HG02610 (cell line): ENCODE measurements at regions not wholly inside any gene's neighbourhood (a gene's known extent, or its start where the extent isn't known, plus 50 kb on each side); places are given as distances from the start of the nearest gene placed in this dataset.

Experiments used
- ATAC-seq: cut with Tn5 transposase; IDR thresholded peaks from one replicate; pipeline ENCODE4 v1.9.1; 2021; ENCODE audit warnings: mild to moderate bottlenecking, moderate library complexity; ENCODE audit not compliant: unreplicated experiment

DNA sequence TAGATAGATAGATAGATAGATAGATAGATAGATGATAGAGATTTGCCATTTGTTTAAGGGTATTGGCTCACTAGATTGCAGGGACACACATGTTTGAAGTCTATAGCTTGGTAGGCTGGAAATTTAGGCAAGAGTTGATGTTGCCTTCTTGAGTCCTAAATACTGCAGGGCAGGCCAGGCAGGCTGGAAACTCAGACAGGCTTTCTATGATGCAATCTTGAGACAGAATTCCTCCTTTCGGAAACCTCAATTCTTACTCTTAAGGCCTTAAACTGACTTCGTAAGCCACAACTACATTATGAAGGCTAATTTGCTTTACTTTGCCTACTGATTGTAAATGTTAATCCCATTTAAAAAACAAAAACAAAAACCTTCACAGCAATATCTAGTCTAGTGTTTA is 322.9 kb upstream of the AKR1E2 start:
- no peak for ATAC-seq

DNA sequence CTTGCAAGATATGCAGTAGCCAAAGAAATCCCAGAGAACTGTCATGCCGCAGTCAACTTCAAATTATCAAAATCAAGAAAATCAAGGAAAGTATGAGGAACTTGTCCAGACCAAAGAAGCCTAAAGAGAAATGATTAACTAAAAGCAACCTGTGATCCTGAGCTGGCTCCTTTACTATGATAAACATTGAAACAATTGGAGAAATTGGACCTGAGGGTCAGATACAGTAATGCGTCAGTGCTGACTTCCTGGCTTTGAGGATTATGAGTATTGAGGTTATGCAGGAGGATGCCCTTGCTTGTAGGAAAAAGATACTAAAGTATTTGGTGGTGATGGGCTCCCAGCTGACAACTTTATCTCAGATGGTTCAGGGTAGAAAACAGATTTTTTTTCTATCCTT is 324.7 kb upstream of the AKR1E2 start:
- ATAC-seq = no peak

GRCh38 chr10:4498711-4499251 is 327.2 kb upstream of the AKR1E2 start:
- ATAC-seq = no peak

- ATAC-seq = no peak
Measured at GRCh38 chr10:4494551-4494950, 331.5 kb upstream of the AKR1E2 start.

DNA sequence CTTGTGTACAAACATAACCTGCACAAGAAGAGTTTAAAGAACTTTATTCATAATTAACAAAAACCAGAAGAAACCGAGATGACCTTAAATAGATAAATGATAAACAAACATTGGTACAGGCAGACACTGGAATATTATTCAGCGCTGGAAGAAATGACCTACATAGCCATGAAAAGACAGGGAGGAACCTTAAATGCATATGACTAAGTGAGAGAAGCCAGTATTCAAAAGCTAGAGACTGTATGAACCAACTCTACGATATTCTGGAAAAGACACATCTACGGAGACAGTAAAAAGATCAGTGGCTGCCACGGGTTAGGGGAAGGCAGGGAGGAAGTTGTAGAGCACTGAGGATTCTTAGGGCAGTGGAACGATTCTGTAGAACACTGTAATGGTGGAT is 333.8 kb upstream of the AKR1E2 start:
- no peak for ATAC-seq

- no peak for ATAC-seq
Measured at GRCh38 chr10:4488904-4489303, 337.1 kb upstream of the AKR1E2 start.

- ATAC-seq = no peak
Measured at GRCh38 chr10:4485636-4486035, 340.4 kb upstream of the AKR1E2 start.

DNA sequence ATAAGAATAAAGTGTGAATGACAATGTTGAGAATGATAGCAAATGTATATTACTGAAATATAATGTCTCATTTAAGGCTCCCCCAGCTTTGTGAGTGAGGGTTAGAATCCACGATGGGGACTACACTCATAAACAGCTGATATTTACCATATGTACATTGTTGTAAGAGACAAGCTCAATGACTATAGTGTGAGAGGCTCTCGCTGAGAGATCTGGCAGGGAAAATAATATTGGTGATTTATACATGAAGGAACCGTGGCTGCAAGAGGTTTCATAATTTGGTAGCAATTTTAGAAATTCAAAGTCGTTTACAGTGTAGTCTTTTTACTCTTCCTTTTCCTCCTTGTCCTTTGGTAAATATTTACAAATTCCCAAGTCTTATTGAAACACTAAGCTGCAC is 342.2 kb upstream of the AKR1E2 start:
- no peak for ATAC-seq

DNA sequence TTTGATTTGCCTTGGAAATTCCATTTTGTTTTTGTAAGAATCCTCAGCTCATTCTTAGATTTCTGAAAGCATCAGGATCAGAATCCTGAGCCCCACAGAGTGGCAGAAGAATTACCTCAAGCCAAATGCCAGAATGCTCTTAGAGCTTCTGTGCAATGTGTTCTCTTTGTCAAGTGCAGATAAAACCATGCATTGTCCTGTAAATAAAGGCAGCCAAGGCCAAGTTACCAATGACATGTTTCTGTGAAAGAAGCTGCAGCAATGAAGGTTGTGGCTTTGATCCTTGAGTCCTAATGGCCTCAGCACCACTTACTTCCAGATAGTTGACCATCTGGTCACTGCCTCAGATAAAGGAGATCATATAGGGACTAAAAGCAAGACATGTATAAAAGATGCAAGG is 343.3 kb upstream of the AKR1E2 start:
- ATAC-seq = no peak

DNA sequence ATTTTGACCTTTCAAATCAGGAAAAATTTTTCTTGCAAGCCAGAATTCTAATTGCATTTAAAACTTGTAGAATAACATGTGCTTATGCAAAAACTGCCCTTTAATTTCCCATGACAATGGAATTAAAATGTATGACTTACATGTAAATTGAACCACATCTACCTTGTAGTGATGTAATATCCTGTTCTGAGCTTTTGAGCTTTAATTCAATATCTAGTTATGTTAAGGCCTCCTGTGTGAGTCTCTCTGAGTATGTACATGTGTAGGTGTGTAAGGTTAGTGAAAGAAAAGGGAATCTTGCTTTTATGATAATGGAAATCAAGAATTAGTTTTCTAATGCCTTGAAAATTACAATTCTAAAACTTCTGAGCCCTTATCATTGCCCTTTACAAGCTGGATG is 344.8 kb upstream of the AKR1E2 start:
- ATAC-seq = no peak

GRCh38 chr10:4479342-4479741 is 346.7 kb upstream of the AKR1E2 start:
- ATAC-seq = no peak

DNA sequence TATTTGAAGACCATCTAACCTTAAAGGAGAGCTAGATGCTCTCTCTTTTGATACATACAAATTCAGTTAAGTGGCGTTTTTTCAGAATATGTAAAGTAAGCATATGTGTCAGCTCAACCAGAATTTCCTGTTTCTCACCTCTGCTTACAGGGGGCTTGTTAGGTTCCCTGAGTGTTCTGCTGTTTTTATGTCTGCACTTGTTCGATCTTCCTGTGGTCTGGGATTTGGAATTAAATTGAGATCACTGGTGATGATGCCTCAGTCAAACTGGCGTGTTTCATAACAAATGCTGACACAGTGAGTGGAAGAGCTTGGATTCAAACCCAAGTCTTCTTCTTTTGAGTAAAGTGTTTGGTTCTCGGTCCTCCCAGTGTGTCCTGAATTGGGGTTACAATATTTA is 348.3 kb upstream of the AKR1E2 start:
- ATAC-seq = no peak

- no peak for ATAC-seq
Measured at GRCh38 chr10:4475827-4476490, 350.0 kb upstream of the AKR1E2 start.

DNA sequence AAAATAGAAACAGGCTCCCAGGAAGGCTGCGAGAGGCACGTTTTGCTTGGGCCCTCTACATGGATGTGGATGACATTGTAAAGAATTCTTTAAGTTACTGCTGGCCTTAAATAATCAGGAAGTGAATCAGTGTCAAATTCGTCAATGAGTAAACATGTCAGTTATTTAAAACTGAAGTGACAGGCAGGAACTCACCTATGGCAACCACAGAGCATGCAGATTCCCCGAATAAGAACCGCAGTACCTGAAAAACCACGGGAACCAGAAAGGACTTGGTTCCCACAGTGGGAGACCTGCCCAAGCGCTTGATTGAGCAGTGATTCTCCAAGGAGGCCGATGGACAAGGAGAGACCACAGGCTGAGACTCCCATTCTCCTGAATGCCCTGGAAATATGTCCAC is 351.2 kb upstream of the AKR1E2 start:
- no peak for ATAC-seq

GRCh38 chr10:4473977-4474376 is 352.0 kb upstream of the AKR1E2 start:
- ATAC-seq = no peak

DNA sequence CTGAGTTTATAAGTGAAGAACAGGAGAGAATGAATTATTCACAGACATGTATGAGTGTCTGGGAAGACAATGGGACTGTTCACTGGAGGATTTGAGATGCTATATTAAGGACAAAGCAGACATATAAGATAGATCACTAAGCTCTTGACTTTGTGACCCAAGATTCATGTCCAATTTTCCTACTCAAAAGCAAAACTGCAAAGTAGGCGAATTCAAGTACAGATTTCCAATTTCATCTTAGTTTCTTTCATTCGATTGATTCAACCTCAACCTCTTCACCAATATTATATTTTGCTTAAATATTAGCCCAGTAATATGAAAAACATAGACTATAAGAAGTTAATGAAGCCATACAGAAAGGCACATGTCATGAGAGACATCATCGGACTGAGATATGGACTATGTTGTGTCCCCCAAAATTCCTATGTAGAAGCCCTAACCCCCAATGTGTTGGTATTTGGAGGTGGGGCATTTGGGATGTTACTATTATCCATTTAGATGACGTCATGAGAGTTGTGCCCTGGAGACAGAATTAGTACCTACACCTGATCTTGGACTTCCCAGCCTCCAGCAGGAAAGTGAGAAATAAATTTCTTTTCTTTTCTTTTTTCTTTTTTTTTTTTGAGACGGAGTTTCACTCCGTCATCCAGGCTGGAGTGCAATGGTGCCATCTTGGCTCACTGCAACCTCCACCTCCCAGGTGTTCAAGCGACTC is 353.7 kb upstream of the AKR1E2 start:
- no peak for ATAC-seq

GRCh38 chr10:4470231-4470835 is 355.7 kb upstream of the AKR1E2 start:
- ATAC-seq = no peak

DNA sequence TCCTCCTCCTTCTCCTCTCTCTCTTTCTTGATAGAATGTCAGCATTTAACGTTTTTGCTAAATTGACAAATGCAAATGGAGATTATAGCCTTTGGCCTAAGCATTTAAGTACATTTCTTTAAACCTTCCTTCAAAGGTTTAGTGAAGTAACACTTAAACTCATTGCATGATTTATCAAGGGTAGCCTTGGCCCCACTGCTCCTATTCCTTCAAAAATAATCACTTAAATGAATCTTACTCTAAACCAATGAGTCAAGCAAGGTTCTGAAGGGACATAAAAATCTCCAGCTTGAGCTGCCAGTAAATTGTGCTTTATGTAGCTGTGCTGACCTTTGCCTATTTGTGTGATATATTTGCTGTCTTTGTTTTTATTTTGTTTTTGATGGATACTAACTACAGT is 358.5 kb upstream of the AKR1E2 start:
- no peak for ATAC-seq

DNA sequence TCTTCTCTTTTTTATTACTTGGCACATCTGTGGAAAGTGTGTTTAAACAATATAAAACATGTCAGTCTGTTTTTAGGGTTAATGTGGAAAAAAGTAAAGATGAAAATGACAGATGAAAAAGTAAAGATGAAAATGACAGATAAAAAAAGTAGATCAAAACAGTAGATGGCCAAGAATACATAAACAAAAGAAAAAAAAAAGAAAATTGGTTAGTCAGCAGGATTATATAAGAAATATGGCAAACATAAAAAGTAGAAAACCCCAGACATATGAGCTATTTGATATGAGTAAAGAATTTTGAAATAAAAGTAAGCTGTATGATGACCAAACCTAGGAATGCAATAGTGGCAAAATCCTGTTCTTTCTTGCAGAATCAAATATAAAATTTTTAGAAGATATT is 365.7 kb upstream of the AKR1E2 start:
- no peak for ATAC-seq

DNA sequence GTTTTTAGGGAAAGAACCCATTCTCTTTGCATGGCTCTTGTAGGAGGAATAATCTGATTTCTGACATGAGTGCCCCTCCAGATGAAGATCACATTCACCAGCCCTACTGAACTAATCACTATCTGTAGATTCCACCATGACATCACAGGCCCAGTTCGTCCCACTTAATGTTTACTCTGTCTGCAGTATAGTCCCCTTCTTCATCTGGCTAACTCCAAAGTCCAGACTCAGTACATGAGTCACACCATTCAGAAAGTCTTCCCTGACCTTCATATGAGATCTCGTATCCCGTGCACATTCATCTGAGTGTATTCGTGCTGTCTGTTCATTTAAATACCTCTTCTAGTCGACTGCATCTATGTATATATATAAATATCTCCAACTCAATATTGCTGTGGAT is 366.5 kb upstream of the AKR1E2 start:
- no peak for ATAC-seq

GRCh38 chr10:4457597-4457996 is 368.4 kb upstream of the AKR1E2 start:
- no peak for ATAC-seq

DNA sequence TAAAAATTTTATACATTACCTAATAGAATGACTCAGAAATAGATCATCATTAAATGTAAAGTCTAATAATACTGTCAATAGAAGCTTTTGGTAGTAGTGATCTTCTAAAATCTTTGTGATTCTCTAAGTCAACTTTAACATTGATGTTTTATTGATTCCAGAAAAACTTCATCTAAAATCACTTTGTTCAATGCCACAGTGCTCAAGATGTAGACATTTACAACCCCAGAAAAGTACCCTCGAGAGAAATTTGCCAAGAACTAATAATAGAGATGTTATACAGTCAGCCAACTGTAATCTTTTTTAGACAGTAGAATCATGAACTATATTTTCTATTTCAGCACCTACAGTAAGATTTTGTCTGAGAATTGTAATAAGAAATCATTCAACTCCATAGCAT is 369.2 kb upstream of the AKR1E2 start:
- ATAC-seq = no peak
